ENCODE measurements at regions not wholly inside any gene's neighbourhood (a gene's known extent, or its start where the extent isn't known, plus 50 kb on each side); places are given as distances from the start of the nearest gene placed in this dataset.

DNA sequence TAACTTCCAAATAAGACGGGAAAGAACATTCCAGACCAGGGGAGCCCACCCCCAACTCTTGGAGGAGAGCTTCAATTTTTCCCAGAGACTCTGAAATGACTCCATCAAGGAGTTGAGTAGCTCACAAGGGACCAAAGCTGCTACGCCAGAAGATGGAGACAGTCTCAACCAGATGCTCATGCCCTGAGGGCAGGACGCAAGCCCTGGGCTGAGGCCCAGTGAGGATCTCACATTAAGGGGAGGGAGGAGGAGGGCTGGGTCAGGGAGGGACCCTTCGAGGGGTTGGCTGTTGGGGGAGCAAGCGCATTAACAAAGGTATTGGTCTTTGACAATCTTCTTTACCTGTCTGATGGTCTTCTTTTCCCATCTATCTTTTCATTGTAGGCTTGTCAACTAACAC is 141.3 kb upstream of the SLC1A4 start:
- Histone ChIP-seq H3K27me3 (replicated peaks; ENCODE audit: insufficient read depth, low read length) (no peaks in the 10 kb centered on the region), H3K9me3 (replicated peaks; ENCODE audit: insufficient read depth, low read length) (no peaks in the 10 kb centered on the region), H2AFZ (ENCODE audit: low read length) (no peak overlapping the region), H3K4me1 (ENCODE audit: low read length) (no peaks in the 10 kb centered on the region), H4K20me1 (ENCODE audit: insufficient read depth, low read length) (no peaks in the 10 kb centered on the region), H3K4me3 (ENCODE audit: low read length) (no peak overlapping the region), H3K79me2 (ENCODE audit: low read length) (no peaks in the 10 kb centered on the region), H3F3A (ENCODE audit: insufficient read depth, low read length) (no peaks in the 10 kb centered on the region), H3K4me2 (ENCODE audit: low read depth, low read length) (no peak overlapping the region), H3K27ac (ENCODE audit: low read length) (no peak overlapping the region), H3K36me3 (replicated peaks; ENCODE audit: insufficient read depth, low read length) (no peaks in the 10 kb centered on the region), H3K9ac (ENCODE audit: low read length) (no peak overlapping the region), H3K9me2 (replicated peaks; ENCODE audit: insufficient read depth, low read length) (no peaks in the 10 kb centered on the region)
- TF ChIP-seq, protein P1, sequence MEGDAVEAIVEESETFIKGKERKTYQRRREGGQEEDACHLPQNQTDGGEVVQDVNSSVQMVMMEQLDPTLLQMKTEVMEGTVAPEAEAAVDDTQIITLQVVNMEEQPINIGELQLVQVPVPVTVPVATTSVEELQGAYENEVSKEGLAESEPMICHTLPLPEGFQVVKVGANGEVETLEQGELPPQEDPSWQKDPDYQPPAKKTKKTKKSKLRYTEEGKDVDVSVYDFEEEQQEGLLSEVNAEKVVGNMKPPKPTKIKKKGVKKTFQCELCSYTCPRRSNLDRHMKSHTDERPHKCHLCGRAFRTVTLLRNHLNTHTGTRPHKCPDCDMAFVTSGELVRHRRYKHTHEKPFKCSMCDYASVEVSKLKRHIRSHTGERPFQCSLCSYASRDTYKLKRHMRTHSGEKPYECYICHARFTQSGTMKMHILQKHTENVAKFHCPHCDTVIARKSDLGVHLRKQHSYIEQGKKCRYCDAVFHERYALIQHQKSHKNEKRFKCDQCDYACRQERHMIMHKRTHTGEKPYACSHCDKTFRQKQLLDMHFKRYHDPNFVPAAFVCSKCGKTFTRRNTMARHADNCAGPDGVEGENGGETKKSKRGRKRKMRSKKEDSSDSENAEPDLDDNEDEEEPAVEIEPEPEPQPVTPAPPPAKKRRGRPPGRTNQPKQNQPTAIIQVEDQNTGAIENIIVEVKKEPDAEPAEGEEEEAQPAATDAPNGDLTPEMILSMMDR (IDR thresholded peaks at IDR 0.05; ENCODE audit: low read length), result no peak
- TF ChIP-seq EZH2 (optimal IDR thresholded peaks at IDR 0.05; ENCODE audit: low read depth, low read length) (no peak), EZH2phosphoT487 (IDR thresholded peaks at IDR 0.05; ENCODE audit: low read length) (no peak)
- no peak for DNase-seq

DNA sequence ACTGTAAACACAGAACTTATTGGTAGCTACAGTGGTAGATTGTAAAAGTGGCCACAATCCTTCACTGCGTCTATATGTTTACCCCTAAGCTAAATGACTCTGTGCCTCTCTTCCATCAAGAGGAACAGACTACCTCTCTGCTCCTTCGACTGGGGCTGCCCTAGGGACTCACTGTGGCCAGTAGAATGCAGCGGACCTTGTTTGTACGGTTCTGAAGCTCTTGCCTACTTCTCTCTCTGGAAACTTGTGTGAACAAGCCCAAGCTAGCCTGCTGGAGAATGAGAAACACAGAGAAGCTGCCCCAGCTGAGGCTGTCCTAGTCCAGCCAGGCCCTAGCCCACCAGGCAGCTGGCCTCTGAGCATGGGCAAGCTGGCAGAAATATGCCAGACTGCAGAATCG is 140.8 kb upstream of the SLC1A4 start:
- H3K4me2 ChIP-seq (ENCODE audit: low read depth, low read length), result no peak overlapping the region
- no peak for DNase-seq
- no peak overlapping the region for H3K4me3 ChIP-seq (ENCODE audit: low read length)
- H3K36me3 ChIP-seq (replicated peaks; ENCODE audit: insufficient read depth, low read length), result no peaks in the 10 kb centered on the region
- no peaks in the 10 kb centered on the region for H3K9me2 ChIP-seq (replicated peaks; ENCODE audit: insufficient read depth, low read length)
- no peak overlapping the region for H2AFZ ChIP-seq (ENCODE audit: low read length)
- H3K4me1 ChIP-seq (ENCODE audit: low read length), result no peaks in the 10 kb centered on the region
- H3K27me3 ChIP-seq (replicated peaks; ENCODE audit: insufficient read depth, low read length), result no peaks in the 10 kb centered on the region
- H3K9me3 ChIP-seq (replicated peaks; ENCODE audit: insufficient read depth, low read length), result no peaks in the 10 kb centered on the region
- H3F3A ChIP-seq (ENCODE audit: insufficient read depth, low read length), result no peaks in the 10 kb centered on the region
- no peak overlapping the region for H3K27ac ChIP-seq (ENCODE audit: low read length)
- H4K20me1 ChIP-seq (ENCODE audit: insufficient read depth, low read length), result no peaks in the 10 kb centered on the region
- no peaks in the 10 kb centered on the region for H3K79me2 ChIP-seq (ENCODE audit: low read length)
- H3K9ac ChIP-seq (ENCODE audit: low read length), result no peak overlapping the region
- TF ChIP-seq, protein P1 (IDR thresholded peaks at IDR 0.05; ENCODE audit: low read length), result no peak
- TF ChIP-seq EZH2phosphoT487 (IDR thresholded peaks at IDR 0.05; ENCODE audit: low read length), result no peak
- TF ChIP-seq EZH2 (optimal IDR thresholded peaks at IDR 0.05; ENCODE audit: low read depth, low read length), result no peak

DNA sequence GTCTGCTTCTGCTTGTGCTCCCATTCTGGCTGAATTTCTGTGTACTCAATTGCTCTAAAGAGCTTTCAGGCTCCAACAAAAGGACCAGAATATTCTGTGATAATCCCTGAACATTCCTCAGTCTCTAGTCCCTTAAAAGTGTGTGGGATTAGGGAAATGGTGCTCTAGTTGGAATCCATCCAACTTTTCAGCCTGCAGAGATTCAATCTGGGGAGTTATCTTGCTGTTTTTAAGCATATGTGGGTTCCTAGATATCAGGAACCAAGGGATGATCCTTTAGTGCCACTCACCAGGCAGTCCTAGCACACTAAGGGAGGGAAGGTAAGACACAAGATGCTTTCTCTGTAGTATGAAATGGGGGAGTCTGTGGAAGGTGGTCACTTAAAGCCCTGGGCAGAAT is 140.3 kb upstream of the SLC1A4 start:
- Histone ChIP-seq H3K4me2 (ENCODE audit: low read depth, low read length) (no peak overlapping the region), H2AFZ (ENCODE audit: low read length) (no peak overlapping the region), H3K9ac (ENCODE audit: low read length) (no peak overlapping the region), H3F3A (ENCODE audit: insufficient read depth, low read length) (no peaks in the 10 kb centered on the region), H3K36me3 (replicated peaks; ENCODE audit: insufficient read depth, low read length) (no peaks in the 10 kb centered on the region), H3K4me3 (ENCODE audit: low read length) (no peak overlapping the region), H3K9me3 (replicated peaks; ENCODE audit: insufficient read depth, low read length) (no peaks in the 10 kb centered on the region), H3K79me2 (ENCODE audit: low read length) (no peaks in the 10 kb centered on the region), H3K27ac (ENCODE audit: low read length) (no peak overlapping the region), H3K9me2 (replicated peaks; ENCODE audit: insufficient read depth, low read length) (no peaks in the 10 kb centered on the region), H3K4me1 (ENCODE audit: low read length) (no peaks in the 10 kb centered on the region), H4K20me1 (ENCODE audit: insufficient read depth, low read length) (no peaks in the 10 kb centered on the region), H3K27me3 (replicated peaks; ENCODE audit: insufficient read depth, low read length) (no peaks in the 10 kb centered on the region)
- TF ChIP-seq, protein P1 (IDR thresholded peaks at IDR 0.05; ENCODE audit: low read length), result no peak
- TF ChIP-seq EZH2phosphoT487 (IDR thresholded peaks at IDR 0.05; ENCODE audit: low read length) (no peak), EZH2 (optimal IDR thresholded peaks at IDR 0.05; ENCODE audit: low read depth, low read length) (no peak)
- no peak for DNase-seq

All from MM.1S (cell line).